Activated CD8-positive, alpha-beta memory T cell treated with anti-CD3 and anti-CD28 coated beads for 24 hours (primary cell): ENCODE measurements at regions not wholly inside any gene's neighbourhood (a gene's known extent, or its start where the extent isn't known, plus 50 kb on each side); places are given as distances from the start of the nearest gene placed in this dataset.
"Not testable (repeated sequence)": the region's sequence is repeated elsewhere in the genome, so short reads cannot be mapped to it uniquely, and the experiment has no call there.

Experiments used
- DNase-seq: peaks from one replicate; pipeline ENCODE4 v3.0.0-alpha.2; 2020

DNA sequence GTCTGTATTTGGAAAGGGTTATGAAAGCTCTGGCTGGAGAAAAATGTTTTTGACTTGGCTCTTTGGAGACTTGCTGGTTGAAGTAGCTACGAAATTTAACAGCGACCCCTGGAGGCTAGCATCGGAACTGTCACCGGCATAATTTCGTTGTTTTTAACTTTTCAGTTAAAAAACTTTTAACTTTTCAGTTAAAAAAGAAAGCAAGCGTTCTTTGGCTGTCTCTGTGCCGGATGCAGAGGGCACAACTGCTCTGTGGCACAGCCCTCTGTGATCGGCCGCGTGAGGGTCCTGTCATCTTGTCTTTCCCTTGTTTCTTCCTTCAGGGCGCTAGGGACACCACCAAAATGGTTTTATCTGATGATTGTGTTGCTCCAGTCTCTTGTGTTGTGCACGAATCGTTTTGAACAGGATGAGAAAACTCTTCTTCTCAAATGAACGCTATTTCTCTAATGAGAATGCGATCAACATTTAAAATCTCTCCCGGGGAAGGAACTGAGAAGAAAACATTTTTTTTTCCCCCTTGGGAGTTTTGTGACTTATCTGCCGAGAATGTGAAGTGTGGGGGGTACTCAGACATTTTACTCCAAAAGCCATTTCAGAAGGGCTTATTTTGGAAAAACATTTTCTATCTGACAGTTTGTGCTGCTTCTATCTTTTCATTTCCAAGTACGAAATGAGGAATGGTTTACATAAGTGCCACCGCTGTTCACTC is 57.1 kb downstream of the ADCYAP1 start:
- DNase-seq, result peak; percentile 72

DNA sequence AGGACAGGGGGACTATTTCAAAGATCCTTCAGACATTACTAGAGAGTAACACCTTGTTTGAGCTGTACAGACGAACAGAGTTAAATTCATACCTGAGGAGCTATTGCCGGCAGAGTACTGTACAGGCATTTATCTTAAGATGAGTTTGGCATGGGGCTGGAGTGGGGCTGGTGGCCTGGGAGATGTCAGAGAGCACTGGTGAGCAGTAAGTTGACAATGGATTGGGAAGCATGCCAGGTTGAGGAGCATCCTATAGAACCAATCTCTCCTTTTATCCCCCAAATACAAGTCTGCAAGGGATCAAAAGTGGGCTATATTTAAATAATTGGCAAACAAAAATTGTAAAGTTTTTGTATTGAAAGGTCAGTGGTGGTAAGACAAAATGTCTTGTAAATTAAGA is 58.6 kb downstream of the ADCYAP1 start:
- DNase-seq, result no peak

DNA sequence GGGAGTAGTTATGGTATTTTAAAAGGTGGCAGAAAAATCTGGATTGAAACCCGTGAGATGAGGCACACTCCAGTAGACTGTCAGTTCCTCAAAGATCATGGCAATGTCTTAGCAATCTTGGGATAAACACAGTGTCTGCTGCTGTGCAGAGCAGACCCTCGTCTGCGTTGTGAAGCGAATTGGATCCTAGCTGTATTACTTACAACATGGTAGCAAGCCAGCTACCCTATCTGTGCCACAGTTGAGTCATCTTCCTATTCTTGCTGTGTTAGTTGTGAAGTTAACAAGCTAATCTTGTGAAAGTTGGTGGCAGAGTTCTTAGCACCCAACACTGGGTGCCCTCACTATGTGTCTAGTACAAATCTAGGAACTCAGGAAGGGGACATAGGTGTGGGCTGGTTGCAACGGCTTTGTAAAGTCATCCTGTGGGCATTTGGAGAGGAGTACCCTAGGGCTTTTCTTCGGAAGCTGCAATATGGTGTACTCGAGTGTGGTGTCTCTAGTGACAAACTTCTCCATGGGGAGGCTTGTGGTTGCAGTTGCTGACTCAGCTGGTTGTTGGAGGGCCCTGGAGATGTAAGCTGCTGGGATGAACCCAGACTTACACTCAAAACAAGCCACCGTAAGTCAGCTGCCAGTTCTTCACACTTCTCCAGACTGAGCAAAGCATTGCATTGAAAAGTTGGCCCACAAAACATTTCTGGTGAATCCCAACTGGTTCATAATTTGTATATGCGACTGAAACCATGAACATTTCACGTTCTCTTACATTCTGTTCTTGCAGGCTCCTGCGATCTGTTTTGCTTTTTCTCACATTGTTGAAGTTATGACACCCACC is 61.5 kb downstream of the ADCYAP1 start:
- DNase-seq, result no peak

DNA sequence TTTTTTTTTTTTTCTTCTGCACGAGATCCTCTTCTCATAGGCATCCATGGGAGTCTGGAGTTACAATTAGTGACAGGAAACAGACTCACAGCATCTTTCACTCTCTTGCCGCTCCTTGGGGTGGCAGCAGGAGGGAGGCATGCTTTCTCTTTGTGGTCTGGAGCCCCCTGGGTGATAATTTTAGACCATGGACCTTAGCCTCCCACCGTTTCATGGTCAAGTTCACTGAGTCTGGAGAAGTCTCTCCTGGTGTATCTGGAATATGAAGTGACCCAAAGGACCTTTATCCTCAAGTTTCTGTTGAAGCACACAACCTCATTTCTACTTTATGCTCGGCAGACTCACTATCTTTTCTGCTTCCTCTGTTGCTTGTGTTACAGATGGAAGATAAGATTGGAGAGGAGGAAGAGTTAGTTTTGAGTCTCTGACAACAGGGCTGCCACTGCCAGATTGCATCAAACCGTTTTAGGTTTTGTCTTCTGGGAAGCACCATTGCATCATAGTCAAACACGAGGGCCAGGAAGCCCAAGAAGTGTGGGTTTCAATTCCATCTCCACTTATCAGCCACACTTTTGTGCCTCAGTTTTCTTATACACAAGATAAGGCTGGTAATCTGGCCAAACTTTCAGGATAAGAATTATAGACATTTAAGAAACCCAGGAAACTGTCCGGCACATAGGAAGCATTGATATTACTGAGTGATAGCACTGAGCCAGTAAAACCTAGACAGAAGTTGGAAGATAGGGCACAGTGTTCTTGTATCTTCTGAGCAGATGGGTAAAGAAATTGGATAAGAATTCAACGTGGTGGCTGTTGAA is 62.3 kb downstream of the ADCYAP1 start:
- no peak for DNase-seq

DNA sequence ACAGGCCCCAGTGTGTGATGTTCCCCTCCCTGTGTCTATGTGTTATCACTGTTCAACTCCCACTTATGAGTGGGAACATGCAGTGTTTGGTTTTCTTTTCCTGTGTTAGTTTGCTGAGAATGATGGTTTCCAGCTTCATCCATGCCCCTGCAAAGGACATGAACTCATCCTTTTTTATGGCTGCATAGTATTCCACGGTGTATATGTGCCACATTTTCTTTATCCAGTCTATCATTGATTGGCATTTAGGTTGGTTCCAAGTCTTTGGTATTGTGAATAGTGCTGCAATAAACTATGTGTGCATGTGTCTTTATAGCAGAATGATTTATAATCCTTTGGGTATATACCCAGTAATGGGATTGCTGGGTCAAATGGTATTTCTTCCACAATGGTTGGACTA is 64.2 kb downstream of the ADCYAP1 start:
- not testable (repeated sequence) for DNase-seq

DNA sequence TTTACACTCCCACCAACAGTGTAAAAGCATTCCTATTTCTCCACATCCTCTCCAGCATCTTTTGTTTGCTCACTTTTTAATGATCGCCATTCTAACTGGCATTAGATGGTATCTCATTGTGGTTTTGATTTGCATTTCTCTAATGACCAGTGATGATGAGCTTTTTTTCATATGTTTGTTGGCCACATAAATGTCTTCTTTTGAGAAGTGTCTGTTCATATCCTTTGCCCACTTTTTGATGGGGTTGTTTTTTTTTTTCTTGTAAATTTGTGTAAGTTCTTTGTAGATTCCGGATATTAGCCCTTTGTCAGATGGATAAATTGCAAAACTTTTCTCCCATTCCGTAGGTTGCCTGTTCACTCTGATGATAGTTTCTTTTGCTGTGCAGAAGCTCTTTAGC is 64.6 kb downstream of the ADCYAP1 start:
- not testable (repeated sequence) for DNase-seq

DNA sequence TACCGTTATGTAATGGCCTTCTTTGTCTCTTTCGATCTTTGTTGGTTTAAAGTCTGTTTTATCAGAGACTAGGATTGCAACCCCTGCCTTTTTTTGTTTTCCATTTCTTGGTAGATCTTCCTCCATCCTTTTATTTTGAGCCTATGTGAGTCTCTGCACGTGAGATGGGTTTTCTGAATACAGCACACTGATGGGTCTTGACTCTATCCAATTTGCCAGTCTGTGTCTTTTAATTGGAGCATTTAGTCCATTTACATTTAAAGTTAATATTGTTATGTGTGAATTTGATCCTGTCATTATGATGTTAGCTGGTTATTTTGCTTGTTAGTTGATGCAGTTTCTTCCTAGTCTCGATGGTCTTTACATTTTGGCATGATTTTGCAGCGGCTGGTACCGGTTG is 69.9 kb downstream of the ADCYAP1 start:
- DNase-seq, result not testable (repeated sequence)

DNA sequence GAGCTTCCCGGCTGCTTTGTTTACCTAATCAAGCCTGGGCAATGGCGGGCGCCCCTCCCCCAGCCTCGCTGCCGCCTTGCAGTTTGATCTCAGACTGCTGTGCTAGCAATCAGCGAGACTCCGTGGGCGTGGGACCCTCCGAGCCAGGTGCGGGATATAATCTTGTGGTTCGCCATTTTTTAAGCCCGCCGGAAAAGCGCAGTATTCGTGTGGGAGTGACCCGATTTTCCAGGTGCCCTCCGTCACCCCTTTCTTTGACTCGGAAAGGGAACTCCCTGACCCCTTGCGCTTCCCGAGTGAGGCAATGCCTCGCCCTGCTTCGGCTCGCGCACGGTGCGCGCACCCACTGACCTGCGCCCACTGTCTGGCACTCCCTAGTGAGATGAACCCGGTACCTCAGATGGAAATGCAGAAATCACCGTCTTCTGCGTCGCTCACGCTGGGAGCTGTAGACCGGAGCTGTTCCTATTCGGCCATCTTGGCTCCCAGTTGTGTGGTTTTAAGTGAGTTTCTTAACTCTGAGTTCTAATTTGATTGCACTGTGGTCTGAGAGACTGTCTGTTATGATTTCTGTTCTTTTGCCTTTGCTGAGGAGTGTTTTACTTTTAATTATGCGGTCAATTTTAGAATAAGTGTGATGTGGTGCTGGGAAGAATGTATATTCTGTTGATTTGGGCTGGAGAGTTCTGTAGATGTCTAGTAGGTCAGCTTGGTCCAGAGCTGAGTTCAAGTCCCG is 71.9 kb downstream of the ADCYAP1 start:
- DNase-seq, result not testable (repeated sequence)

DNA sequence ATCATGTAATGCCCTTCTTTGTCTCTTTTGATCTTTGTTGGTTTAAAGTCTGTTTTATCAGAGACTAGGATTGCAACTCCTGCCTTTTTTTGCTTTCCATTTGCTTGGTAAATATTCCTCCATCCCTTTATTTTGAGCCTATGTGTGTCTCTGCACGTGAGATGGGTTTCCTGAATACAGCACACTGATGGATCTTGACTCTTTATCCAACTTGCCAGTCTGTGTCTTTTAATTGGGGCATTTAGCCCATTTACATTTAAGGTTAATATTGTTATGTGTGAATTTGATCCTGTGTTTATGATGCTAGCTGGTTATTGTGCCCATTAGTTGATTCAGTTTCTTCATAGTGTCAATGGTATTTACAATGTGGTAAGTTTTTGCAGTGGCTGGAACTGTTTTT is 72.7 kb downstream of the ADCYAP1 start:
- not testable (repeated sequence) for DNase-seq

DNA sequence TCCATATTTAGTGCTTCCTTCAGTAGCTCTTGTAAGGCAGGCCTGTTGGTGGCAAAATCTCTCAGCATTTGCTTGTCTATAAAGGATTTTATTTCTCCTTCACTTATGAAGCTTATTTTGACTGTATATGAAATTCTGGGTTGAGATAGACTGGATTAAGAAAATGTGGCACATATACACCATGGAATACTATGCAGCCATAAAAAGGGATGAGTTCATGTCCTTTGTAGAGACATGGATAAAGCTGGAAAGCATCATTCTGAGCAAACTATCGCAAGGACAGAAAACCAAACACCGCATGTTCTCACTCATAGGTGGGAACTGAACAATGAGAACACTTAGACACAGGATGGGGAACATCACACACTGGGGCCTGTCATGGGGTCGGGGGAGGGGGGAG is 73.1 kb downstream of the ADCYAP1 start:
- DNase-seq, result not testable (repeated sequence)

DNA sequence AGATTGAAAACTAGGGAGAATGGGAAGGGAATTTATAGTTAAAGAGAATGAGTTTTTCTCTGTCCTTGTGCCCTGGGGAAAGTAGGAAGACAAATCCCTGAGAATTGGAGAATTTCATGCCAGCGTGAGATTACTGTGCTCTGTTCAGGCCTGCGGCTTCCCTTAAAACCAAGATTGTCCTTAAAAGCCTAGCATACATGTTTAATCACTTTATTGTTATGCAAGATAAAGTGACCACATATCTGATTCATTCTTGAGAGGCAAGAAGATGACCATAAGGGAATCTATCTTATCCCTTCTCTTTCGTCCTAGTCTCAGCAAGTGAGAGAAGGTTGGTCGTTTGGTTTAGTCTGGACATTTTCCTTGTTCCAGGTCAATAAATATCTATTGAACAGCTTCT is 75.9 kb downstream of the ADCYAP1 start:
- DNase-seq, result no peak

DNA sequence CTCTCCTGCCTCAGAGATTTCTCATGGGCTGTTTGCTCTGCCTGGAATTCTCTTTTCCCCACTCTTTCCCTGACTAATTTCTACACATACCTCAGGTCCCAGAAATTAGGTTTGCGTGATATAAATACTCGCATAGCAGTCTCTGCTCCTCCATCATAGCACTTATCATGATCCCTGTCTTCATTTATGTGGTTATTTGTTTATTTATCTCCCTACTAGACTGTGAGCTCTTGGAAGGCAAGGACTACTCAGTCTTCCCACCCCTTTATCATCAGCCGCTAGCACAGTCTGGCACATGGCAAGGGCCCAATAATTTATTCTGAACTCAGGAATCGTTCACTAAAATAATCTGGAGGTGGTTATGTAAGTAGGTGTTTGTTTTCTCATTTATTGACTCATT is 79.3 kb downstream of the ADCYAP1 start:
- DNase-seq, result no peak

DNA sequence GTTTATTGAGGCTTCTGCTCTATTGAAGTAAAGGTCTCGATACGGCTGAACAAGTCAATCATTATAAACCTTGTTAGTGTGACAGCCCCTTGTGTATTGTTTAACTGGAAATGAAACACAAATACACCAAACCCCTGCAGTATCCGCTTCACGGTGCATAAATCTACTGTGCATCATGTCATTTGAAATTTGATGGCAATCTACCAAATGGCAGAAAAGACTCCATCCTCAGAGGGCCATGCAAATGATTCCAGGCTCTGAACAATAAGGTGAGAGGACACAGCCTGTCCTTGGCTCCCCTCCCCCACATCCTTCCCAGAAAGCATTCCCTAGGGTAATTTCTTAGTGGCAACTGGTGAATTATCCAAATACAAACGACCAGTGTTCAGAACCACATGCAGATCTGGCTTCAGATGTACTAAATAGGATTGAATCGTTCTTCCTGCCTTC is 80.6 kb downstream of the ADCYAP1 start:
- no peak for DNase-seq

DNA sequence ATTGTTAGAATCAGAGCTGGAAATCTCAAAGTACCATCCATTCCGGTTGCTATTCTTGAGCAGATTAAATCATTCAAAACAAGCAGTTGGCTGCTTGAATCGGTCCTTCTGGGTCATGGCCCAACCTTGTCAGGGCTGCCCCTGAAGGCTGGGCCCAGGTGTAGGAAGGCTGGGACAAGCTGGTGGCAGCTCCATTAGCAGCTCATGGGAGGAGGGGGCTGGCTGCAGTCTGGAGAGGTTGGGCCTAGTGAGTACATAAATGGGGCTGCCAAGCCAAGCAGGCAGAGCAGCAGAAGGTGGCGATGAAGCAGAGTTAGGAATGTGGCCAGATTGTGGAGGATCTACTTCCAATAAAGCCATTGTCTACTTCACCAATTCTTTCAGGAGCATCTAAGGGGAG is 81.4 kb downstream of the ADCYAP1 start:
- no peak for DNase-seq

DNA sequence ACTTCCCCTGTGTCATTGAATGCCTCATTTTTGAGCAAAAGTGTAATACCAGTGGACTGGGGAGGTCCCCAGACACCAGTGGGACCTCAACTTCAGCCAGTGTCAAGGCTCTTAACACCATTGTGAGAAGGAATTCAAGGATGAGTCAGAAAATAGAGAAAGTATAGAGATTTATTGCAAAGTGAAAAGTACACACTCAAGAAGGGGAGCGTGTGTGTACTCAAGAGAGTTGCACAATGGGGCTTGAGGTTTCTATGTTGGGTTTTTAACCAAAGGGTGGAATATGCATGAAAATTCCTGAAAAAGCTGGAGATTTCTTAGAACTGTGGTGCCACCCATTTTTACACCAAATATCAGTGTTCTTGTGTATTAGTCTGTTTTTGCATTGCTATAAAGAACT is 81.9 kb downstream of the ADCYAP1 start:
- no peak for DNase-seq

DNA sequence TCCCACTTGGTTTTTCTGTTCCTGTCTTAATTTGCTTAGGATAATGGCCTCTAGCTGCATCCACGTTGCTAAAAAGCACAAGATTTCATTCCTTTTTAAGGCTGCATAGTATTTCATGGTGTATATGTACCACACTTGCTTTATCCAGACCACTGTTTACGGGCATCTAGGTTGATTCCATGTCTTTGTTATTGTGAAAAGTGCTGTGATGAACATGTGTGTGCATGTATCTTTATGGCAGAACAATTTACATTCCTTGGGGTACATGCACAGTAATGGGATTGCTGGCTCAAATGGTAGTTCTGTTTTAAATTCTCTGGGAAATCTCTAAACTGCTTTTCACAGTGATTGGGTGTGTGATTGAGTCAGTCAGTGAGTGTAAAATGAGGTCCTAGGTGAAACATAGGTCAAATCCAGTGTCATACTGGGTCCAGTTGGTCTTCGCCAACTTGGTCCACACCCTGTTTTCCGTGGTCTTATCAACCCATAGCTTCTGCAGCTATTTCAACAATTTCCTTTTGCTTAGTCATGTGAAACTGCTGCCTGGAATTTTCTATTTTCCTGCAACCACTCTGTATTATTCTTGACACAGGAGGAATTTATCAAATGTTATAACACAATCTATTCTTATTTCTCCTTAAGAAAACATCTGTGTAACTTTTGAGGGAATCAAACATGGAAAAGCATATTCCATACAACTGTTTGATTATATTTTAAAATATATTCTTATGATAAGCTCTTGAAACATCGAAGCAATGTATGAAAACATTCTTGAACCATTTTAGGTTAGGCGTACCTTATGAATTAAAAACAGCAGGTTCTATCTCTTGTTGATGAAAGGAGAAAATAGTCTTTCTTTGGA is 82.9 kb downstream of the ADCYAP1 start:
- DNase-seq, result no peak

DNA sequence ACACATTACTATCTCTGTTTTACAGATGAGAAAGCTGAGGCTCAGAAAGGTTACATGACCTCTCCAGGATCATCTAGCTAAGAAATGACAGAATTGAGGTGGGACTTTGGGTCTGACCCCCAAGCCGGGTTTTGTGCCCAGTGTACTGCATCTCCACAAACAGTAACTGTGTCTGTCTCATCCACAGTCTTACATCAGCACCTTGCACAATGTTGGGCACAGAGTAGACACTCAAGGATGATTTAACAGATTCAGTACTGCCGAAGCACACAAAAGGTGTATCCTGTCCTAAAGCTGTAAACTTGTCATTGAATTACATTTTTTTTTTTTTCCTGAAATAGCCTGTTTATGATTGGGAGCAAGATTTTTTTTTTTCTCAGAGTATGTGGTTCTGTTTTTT is 84.8 kb downstream of the ADCYAP1 start:
- DNase-seq, result no peak

DNA sequence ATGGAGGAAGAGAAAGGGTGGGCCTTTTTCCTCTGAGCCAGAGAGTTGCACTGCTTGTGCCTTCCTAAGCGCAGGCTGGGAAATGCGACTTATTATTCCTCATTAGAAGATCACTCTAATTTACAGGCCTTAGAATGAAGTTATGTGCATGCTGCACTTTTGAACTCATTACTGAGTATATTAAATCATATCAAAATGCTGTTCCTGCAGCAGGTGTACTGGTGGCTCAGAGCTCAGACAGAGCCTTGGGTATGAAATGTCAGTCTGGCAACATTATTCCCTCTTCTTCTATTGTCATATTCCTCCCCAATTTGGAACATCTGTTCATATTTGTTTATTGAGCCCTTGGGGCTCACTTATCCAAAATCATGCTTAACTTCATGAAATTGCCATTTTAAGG is 85.5 kb downstream of the ADCYAP1 start:
- DNase-seq, result no peak

DNA sequence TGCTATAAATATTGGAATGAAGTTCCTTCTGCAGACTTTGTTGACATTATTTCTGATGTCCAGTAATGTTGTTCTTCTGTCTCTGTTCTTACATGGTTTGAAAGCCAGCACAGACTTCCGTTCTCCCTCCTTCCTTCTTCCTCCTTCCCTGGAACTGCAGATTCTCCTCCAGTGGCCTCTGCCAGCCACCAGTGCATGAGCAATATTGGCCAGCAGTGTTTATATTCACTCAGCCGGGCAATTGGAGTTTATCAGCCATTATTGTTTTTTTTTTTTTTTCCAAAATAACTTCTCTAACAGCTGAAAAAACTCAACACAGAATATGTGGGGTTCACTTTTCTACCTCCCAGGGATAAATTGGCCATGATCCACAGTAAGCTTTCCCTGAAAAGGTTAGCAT is 86.8 kb downstream of the ADCYAP1 start:
- DNase-seq, result no peak

DNA sequence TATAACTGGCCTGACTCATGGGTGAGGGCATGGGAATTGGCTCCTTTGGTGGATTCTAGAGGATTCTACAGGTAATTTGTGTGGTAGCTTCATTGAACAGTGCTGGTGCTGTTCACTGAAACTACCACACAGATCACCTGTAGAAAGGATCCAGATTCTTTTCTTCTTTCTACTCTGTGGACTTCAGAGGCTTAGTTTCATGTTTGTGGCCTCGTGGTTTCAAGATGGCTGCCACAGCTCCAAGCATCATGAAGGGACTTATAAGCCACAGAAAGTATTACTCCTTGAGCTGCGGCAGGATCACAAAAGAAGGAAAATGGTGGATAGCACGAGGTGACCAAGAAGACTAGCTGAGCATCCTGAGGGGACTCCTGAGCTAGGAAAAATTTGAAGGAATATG is 88.9 kb downstream of the ADCYAP1 start:
- no peak for DNase-seq

DNA sequence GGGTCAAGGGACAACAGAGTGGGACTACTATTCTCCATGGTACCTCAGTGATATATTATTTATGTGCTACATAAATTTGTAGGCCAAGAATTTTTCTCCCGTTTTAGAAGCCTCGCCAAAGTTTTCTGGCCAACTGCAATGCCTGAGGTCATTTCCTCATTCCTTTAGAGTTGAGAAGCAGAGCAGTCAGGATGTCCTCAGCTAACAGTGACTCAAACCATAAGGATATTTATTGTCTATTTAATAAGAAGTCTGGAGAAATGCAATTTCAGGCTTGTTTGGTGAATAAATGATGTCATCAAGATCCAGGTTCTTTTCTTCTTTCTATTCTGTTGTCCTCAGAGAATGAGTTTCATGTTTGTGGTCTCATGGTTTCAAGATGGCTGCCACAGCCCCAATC is 91.0 kb downstream of the ADCYAP1 start:
- no peak for DNase-seq

DNA sequence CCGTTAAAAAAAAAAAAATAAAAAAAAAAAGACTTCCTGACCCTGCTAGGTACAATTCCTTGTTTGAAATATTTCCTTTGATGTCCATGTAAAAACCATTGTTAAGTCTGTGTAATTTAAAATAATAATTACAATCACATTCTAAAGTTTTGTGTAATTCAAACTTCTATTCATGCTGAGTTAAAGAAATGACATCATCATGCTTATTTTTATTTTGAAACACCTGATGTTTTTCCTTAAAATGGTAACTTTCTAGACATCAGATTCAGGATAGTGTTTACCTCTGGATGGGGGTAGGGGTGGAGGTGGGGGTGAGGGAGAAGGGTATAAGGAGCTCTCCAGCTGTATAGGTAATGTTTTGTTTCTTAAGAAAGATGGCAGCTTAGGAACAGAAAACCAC is 92.8 kb downstream of the ADCYAP1 start:
- no peak for DNase-seq
